WTC11 (cell line): ENCODE measurements at regions not wholly inside any gene's neighbourhood (a gene's known extent, or its start where the extent isn't known, plus 50 kb on each side); places are given as distances from the start of the nearest gene placed in this dataset.

Source experiments
- ATAC-seq: fragments of 200-7000 bp; cut with Tn5 transposase; 2 replicates; pipeline ENCODE4 v1.10.0; 2021; ENCODE audit warnings: mild to moderate bottlenecking, moderate library complexity
- CTCF ChIA-PET: fragments of 300-600 bp; sonication (Branson Sonifier 250); formaldehyde crosslinking; loops from one replicate; lab custom pipeline; 2021; ENCODE audit warnings: antibody characterized with exemption; lab: Charles Lee
- POLR2A ChIA-PET: fragments of 350-600 bp; sonication (Branson Sonifier 250); formaldehyde crosslinking; loops from one replicate; lab custom pipeline; 2021; ENCODE audit warnings: antibody characterized with exemption; lab: Charles Lee
- DNase-seq: peaks from one replicate; pipeline ENCODE4 v3.0.0; 2021; ENCODE audit warnings: low spot score
- H3K27ac Mint-ChIP-seq: 2 replicates; pipeline ENCODE4 v1.8.0; 2021; ENCODE audit warnings: mixed read lengths
- H3K27me3 Mint-ChIP-seq: 2 replicates; pipeline ENCODE4 v1.8.0; 2021; ENCODE audit warnings: low read depth, mild to moderate bottlenecking, moderate library complexity, mixed read lengths
- H3K36me3 Mint-ChIP-seq: 2 replicates; pipeline ENCODE4 v1.8.0; 2021; ENCODE audit warnings: mixed read lengths
- H3K4me1 Mint-ChIP-seq: 2 replicates; pipeline ENCODE4 v1.8.0; 2022; ENCODE audit warnings: mixed read lengths
- H3K4me3 Mint-ChIP-seq: 2 replicates; pipeline ENCODE4 v1.8.0; 2021; ENCODE audit warnings: mild to moderate bottlenecking, moderate library complexity, mixed read lengths
- H3K9me3 Mint-ChIP-seq: 2 replicates; pipeline ENCODE4 v1.8.0; 2021; ENCODE audit warnings: mixed read lengths
- CBFB ChIP-seq: sonication (generic); formaldehyde crosslinking; IDR thresholded peaks from 2 replicates; pipeline ENCODE4 v1.8.1; 2022; ENCODE audit warnings: mild to moderate bottlenecking, low read depth, missing genetic modification reagents
- CDX4 ChIP-seq: fragments of 250-450 bp; sonication (Bioruptor Pico); IDR thresholded peaks from 2 replicates; pipeline ENCODE4 v1.9.0; 2021; ENCODE audit warnings: moderate library complexity, mild to moderate bottlenecking, inconsistent platforms, borderline replicate concordance
- CREB1 ChIP-seq: sonication (generic); formaldehyde crosslinking; IDR thresholded peaks from 2 replicates; pipeline ENCODE4 v1.8.0; 2023; ENCODE audit warnings: mild to moderate bottlenecking, missing genetic modification reagents
- FOXP1 ChIP-seq: sonication (generic); formaldehyde crosslinking; IDR thresholded peaks from 2 replicates; pipeline ENCODE4 v1.8.0; 2022; ENCODE audit warnings: missing genetic modification reagents, mild to moderate bottlenecking, moderate library complexity, borderline replicate concordance
- GRHL2 ChIP-seq: fragments of 250-450 bp; sonication (Bioruptor Pico); IDR thresholded peaks from 2 replicates; pipeline ENCODE4 v1.8.0; 2022; ENCODE audit warnings: mild to moderate bottlenecking, moderate library complexity; ENCODE audit not compliant: insufficient replicate concordance, severe bottlenecking
- GTF2I ChIP-seq: fragments of 250-450 bp; sonication (Bioruptor Pico); conservative IDR thresholded peaks from 2 replicates; pipeline ENCODE4 v1.4.0; 2021; ENCODE audit warnings: mild to moderate bottlenecking
- HMGXB4 ChIP-seq: sonication (generic); formaldehyde crosslinking; IDR thresholded peaks from 2 replicates; pipeline ENCODE4 v1.8.1; 2023; ENCODE audit warnings: mild to moderate bottlenecking, moderate library complexity, missing genetic modification reagents
- KAT7 ChIP-seq: sonication (generic); formaldehyde crosslinking; IDR thresholded peaks from 2 replicates; pipeline ENCODE4 v1.8.1; 2023; ENCODE audit warnings: missing genetic modification reagents, mild to moderate bottlenecking, borderline replicate concordance
- MAX ChIP-seq: sonication (generic); formaldehyde crosslinking; IDR thresholded peaks from 2 replicates; pipeline ENCODE4 v1.8.0; 2022; ENCODE audit warnings: mild to moderate bottlenecking, missing genetic modification reagents
- NFATC4 ChIP-seq: fragments of 250-450 bp; sonication (Bioruptor Pico); IDR thresholded peaks from 2 replicates; pipeline ENCODE4 v1.9.0; 2021; ENCODE audit warnings: mild to moderate bottlenecking
- RELA ChIP-seq: sonication (generic); formaldehyde crosslinking; IDR thresholded peaks from 2 replicates; pipeline ENCODE4 v1.8.1; 2022; ENCODE audit warnings: missing genetic modification reagents, mild to moderate bottlenecking, borderline replicate concordance
- TEAD4 ChIP-seq: sonication (generic); formaldehyde crosslinking; IDR thresholded peaks from 2 replicates; pipeline ENCODE4 v1.8.0; 2022; ENCODE audit warnings: mild to moderate bottlenecking, missing genetic modification reagents
- ZNF121 ChIP-seq: sonication (generic); formaldehyde crosslinking; IDR thresholded peaks from 2 replicates; pipeline ENCODE4 v1.8.0; 2023; ENCODE audit warnings: missing genetic modification reagents
- ZNF416 ChIP-seq: fragments of 250-450 bp; sonication (Bioruptor Pico); IDR thresholded peaks from 2 replicates; pipeline ENCODE4 v1.9.0; 2021; ENCODE audit warnings: mild to moderate bottlenecking, inconsistent platforms
- ZNF532 ChIP-seq: fragments of 250-450 bp; sonication (Bioruptor Pico); IDR thresholded peaks from 2 replicates; pipeline ENCODE4 v1.9.0; 2021; ENCODE audit warnings: mild to moderate bottlenecking, borderline replicate concordance

- Mint-ChIP-seq H3K4me3 (no peak overlapping the region), H3K9me3 (no peaks in the 10 kb centered on the region), H3K4me1 (peaks cover 18% of the 10 kb centered on the region), H3K27ac (no peak overlapping the region), H3K36me3 (no peaks in the 10 kb centered on the region), H3K27me3 (no peaks in the 10 kb centered on the region)
- POLR2A ChIA-PET, result no interaction called here
- DNase-seq (no peak), ATAC-seq (no peak; the same call in 1 of the 2 replicates)
- TF ChIP-seq KAT7, result no peak
- 0 out of 2 replicates have a peak, but pooled peaks have one; percentile 9 for TF ChIP-seq ZNF121 (CRISPR knock-in tag)
- CTCF ChIA-PET, result interaction anchor here (0.5 to 3.4 kb wide), 5 partner anchors 9 to 294 kb away, joined by 3 to 14 read pairs (median 3); partner anchors contain the start of gene RPL32
Measured at GRCh38 chr3:13135811-13136321, 62.6 kb upstream of the IQSEC1 start.

GRCh38 chr3:13135251-13135810 is 62.1 kb upstream of the IQSEC1 start:
- DNase-seq (no peak), ATAC-seq (no peak)
- POLR2A ChIA-PET, result no interaction called here
- H3K27ac Mint-ChIP-seq, result no peak overlapping the region
- no peaks in the 10 kb centered on the region for H3K36me3 Mint-ChIP-seq
- TF ChIP-seq FOXP1, result no peak
- no peak for TF ChIP-seq RELA (CRISPR knock-in tag)
- no peak for TF ChIP-seq ZNF416 (CRISPR knock-in tag)
- no peak for TF ChIP-seq GTF2I (CRISPR knock-in tag)
- TF ChIP-seq MAX (CRISPR knock-in tag), result no peak
- H3K4me1 Mint-ChIP-seq, result peaks cover 18% of the 10 kb centered on the region
- H3K9me3 Mint-ChIP-seq, result no peaks in the 10 kb centered on the region
- CTCF ChIA-PET, result interaction anchor here (1.4 to 3.4 kb wide), 2 partner anchors 43 to 294 kb away, joined by 3 to 14 read pairs; partner anchors contain the start of gene RPL32
- H3K4me3 Mint-ChIP-seq, result no peak overlapping the region
- H3K27me3 Mint-ChIP-seq, result no peaks in the 10 kb centered on the region

- Mint-ChIP-seq H3K9me3 (no peaks in the 10 kb centered on the region), H3K4me3 (no peak overlapping the region), H3K36me3 (no peaks in the 10 kb centered on the region), H3K4me1 (peaks cover 18% of the 10 kb centered on the region), H3K27me3 (no peaks in the 10 kb centered on the region), H3K27ac (no peak overlapping the region)
- TF ChIP-seq RELA (CRISPR knock-in tag), result no peak
- TF ChIP-seq MAX (CRISPR knock-in tag), result no peak
- TF ChIP-seq HMGXB4 (CRISPR knock-in tag), result no peak
- TF ChIP-seq GRHL2, result no peak
- no peak for TF ChIP-seq CDX4 (CRISPR knock-in tag)
- TF ChIP-seq CREB1 (CRISPR knock-in tag), result no peak
- no peak for TF ChIP-seq GTF2I (CRISPR knock-in tag)
- TF ChIP-seq TEAD4 (CRISPR knock-in tag), result no peak
- TF ChIP-seq CBFB (CRISPR knock-in tag), result no peak
- TF ChIP-seq NFATC4 (CRISPR knock-in tag), result no peak
- TF ChIP-seq ZNF532 (CRISPR knock-in tag), result no peak
- ChIA-PET CTCF (interaction anchor here (3.4 kb wide), 1 partner anchor 43 kb away, joined by 14 read pairs; no protein-coding TSS in a partner anchor), POLR2A (no interaction called here)
- no peak for ATAC-seq
- DNase-seq, result no peak
Measured at GRCh38 chr3:13134879-13135206, 61.6 kb upstream of the IQSEC1 start.
